ENCODE measurements at regions not wholly inside any gene's neighbourhood (a gene's known extent, or its start where the extent isn't known, plus 50 kb on each side); places are given as distances from the start of the nearest gene placed in this dataset.

GRCh38 chr4:125836597-125837195 is 521.9 kb downstream of the FAT4 start:
- no peak overlapping the region for H3K9ac ChIP-seq (ENCODE audit: low read depth, low read length)
- H3K4me1 ChIP-seq (ENCODE audit: insufficient read depth, low read length) = peaks cover 3% of the 10 kb centered on the region; the same call in 1 of the 2 replicates
- H3K9me3 ChIP-seq (ENCODE audit: control insufficient read depth, insufficient read depth, low read length) = no peaks in the 10 kb centered on the region
- H3K36me3 ChIP-seq (ENCODE audit: insufficient read depth, low read length) = no peaks in the 10 kb centered on the region

GRCh38 chr4:125837493-125838201 is 522.9 kb downstream of the FAT4 start:
- no peak overlapping the region for H3K9ac ChIP-seq (ENCODE audit: low read depth, low read length)
- no peaks in the 10 kb centered on the region for H3K9me3 ChIP-seq (ENCODE audit: control insufficient read depth, insufficient read depth, low read length)
- peaks cover 3% of the 10 kb centered on the region; the same call in 1 of the 2 replicates for H3K4me1 ChIP-seq (ENCODE audit: insufficient read depth, low read length)
- no peaks in the 10 kb centered on the region for H3K36me3 ChIP-seq (ENCODE audit: insufficient read depth, low read length)

GRCh38 chr4:125838202-125838601 is 523.4 kb downstream of the FAT4 start:
- Histone ChIP-seq H3K9ac (ENCODE audit: low read depth, low read length) (no peak overlapping the region), H3K4me1 (ENCODE audit: insufficient read depth, low read length) (peaks cover 3% of the 10 kb centered on the region; the same call in 1 of the 2 replicates), H3K9me3 (ENCODE audit: control insufficient read depth, insufficient read depth, low read length) (no peaks in the 10 kb centered on the region), H3K36me3 (ENCODE audit: insufficient read depth, low read length) (no peaks in the 10 kb centered on the region)

GRCh38 chr4:125838924-125839323 is 524.2 kb downstream of the FAT4 start:
- H3K9ac ChIP-seq (ENCODE audit: low read depth, low read length) = no peak overlapping the region
- H3K9me3 ChIP-seq (ENCODE audit: control insufficient read depth, insufficient read depth, low read length) = no peaks in the 10 kb centered on the region
- no peaks in the 10 kb centered on the region for H3K36me3 ChIP-seq (ENCODE audit: insufficient read depth, low read length)
- H3K4me1 ChIP-seq (ENCODE audit: insufficient read depth, low read length) = peaks cover 3% of the 10 kb centered on the region; the same call in 1 of the 2 replicates

GRCh38 chr4:125843947-125844346 is 529.2 kb downstream of the FAT4 start:
- H3K4me1 ChIP-seq (ENCODE audit: insufficient read depth, low read length) = no peaks in the 10 kb centered on the region
- H3K9ac ChIP-seq (ENCODE audit: low read depth, low read length) = no peak overlapping the region
- H3K9me3 ChIP-seq (ENCODE audit: control insufficient read depth, insufficient read depth, low read length) = no peaks in the 10 kb centered on the region
- no peaks in the 10 kb centered on the region for H3K36me3 ChIP-seq (ENCODE audit: insufficient read depth, low read length)

- H3K9ac ChIP-seq (ENCODE audit: low read depth, low read length) = no peak overlapping the region
- H3K4me1 ChIP-seq (ENCODE audit: insufficient read depth, low read length) = no peaks in the 10 kb centered on the region
- H3K9me3 ChIP-seq (ENCODE audit: control insufficient read depth, insufficient read depth, low read length) = no peaks in the 10 kb centered on the region
- H3K36me3 ChIP-seq (ENCODE audit: insufficient read depth, low read length) = no peaks in the 10 kb centered on the region
These were observed 532.8 kb downstream of the FAT4 start for GRCh38 chr4:125847518-125847917.

GRCh38 chr4:125849869-125850268 is 535.1 kb downstream of the FAT4 start:
- Histone ChIP-seq H3K9me3 (ENCODE audit: control insufficient read depth, insufficient read depth, low read length) (no peaks in the 10 kb centered on the region; the same call in 1 of the 2 replicates), H3K4me1 (ENCODE audit: insufficient read depth, low read length) (no peaks in the 10 kb centered on the region), H3K36me3 (ENCODE audit: insufficient read depth, low read length) (no peaks in the 10 kb centered on the region), H3K9ac (ENCODE audit: low read depth, low read length) (no peak overlapping the region)

- no peaks in the 10 kb centered on the region for H3K4me1 ChIP-seq (ENCODE audit: insufficient read depth, low read length)
These were observed 577.0 kb downstream of the FAT4 start for GRCh38 chr4:125891597-125892258.

GRCh38 chr4:125904802-125905201 is 590.0 kb downstream of the FAT4 start:
- H3K9ac ChIP-seq (ENCODE audit: low read depth, low read length) = no peak overlapping the region
- H3K36me3 ChIP-seq (ENCODE audit: insufficient read depth, low read length) = no peaks in the 10 kb centered on the region
- H3K9me3 ChIP-seq (ENCODE audit: control insufficient read depth, insufficient read depth, low read length) = no peaks in the 10 kb centered on the region
- H3K4me1 ChIP-seq (ENCODE audit: insufficient read depth, low read length) = no peaks in the 10 kb centered on the region

More at GRCh38 chr4:125891597-125892258, 577.0 kb downstream of the FAT4 start:
- no peaks in the 10 kb centered on the region for H3K36me3 ChIP-seq (ENCODE audit: insufficient read depth, low read length)
- H3K9ac ChIP-seq (ENCODE audit: low read depth, low read length) = no peak overlapping the region
- H3K9me3 ChIP-seq (ENCODE audit: control insufficient read depth, insufficient read depth, low read length) = no peaks in the 10 kb centered on the region

- no peaks in the 10 kb centered on the region for H3K36me3 ChIP-seq (ENCODE audit: insufficient read depth, low read length)
- no peak overlapping the region for H3K9ac ChIP-seq (ENCODE audit: low read depth, low read length)
- H3K4me1 ChIP-seq (ENCODE audit: insufficient read depth, low read length) = no peaks in the 10 kb centered on the region
- H3K9me3 ChIP-seq (ENCODE audit: control insufficient read depth, insufficient read depth, low read length) = no peaks in the 10 kb centered on the region
These were observed 596.3 kb downstream of the FAT4 start for GRCh38 chr4:125911058-125911457.

- Histone ChIP-seq H3K36me3 (ENCODE audit: insufficient read depth, low read length) (no peaks in the 10 kb centered on the region), H3K4me1 (ENCODE audit: insufficient read depth, low read length) (no peaks in the 10 kb centered on the region), H3K9me3 (ENCODE audit: control insufficient read depth, insufficient read depth, low read length) (no peaks in the 10 kb centered on the region), H3K9ac (ENCODE audit: low read depth, low read length) (no peak overlapping the region)
These were observed 596.7 kb downstream of the FAT4 start for GRCh38 chr4:125911481-125911880.

GRCh38 chr4:125917559-125917958 is 602.8 kb downstream of the FAT4 start:
- Histone ChIP-seq H3K9ac (ENCODE audit: low read depth, low read length) (no peak overlapping the region), H3K9me3 (ENCODE audit: control insufficient read depth, insufficient read depth, low read length) (no peaks in the 10 kb centered on the region), H3K4me1 (ENCODE audit: insufficient read depth, low read length) (no peaks in the 10 kb centered on the region), H3K36me3 (ENCODE audit: insufficient read depth, low read length) (no peaks in the 10 kb centered on the region)

- Histone ChIP-seq H3K9ac (ENCODE audit: low read depth, low read length) (no peak overlapping the region), H3K4me1 (ENCODE audit: insufficient read depth, low read length) (no peaks in the 10 kb centered on the region), H3K36me3 (ENCODE audit: insufficient read depth, low read length) (no peaks in the 10 kb centered on the region), H3K9me3 (ENCODE audit: control insufficient read depth, insufficient read depth, low read length) (no peaks in the 10 kb centered on the region)
These were observed 613.9 kb downstream of the FAT4 start for GRCh38 chr4:125928652-125929051.

- H3K9ac ChIP-seq (ENCODE audit: low read depth, low read length) = no peak overlapping the region
- no peaks in the 10 kb centered on the region for H3K4me1 ChIP-seq (ENCODE audit: insufficient read depth, low read length)
- no peaks in the 10 kb centered on the region; the same call in 1 of the 2 replicates for H3K9me3 ChIP-seq (ENCODE audit: control insufficient read depth, insufficient read depth, low read length)
- no peaks in the 10 kb centered on the region for H3K36me3 ChIP-seq (ENCODE audit: insufficient read depth, low read length)
These were observed 623.8 kb downstream of the FAT4 start for GRCh38 chr4:125938541-125938940.

GRCh38 chr4:125940426-125940825 is 625.7 kb downstream of the FAT4 start:
- Histone ChIP-seq H3K4me1 (ENCODE audit: insufficient read depth, low read length) (no peaks in the 10 kb centered on the region), H3K9ac (ENCODE audit: low read depth, low read length) (no peak overlapping the region), H3K9me3 (ENCODE audit: control insufficient read depth, insufficient read depth, low read length) (no peaks in the 10 kb centered on the region; the same call in 1 of the 2 replicates), H3K36me3 (ENCODE audit: insufficient read depth, low read length) (no peaks in the 10 kb centered on the region)

Measured in ES-I3 (cell line).